Hippocampal formation (tissue), 2 donors: ENCODE measurements at regions not wholly inside any gene's neighbourhood (a gene's known extent, or its start where the extent isn't known, plus 50 kb on each side); places are given as distances from the start of the nearest gene placed in this dataset.
"Not testable (repeated sequence)": the region's sequence is repeated elsewhere in the genome, so short reads cannot be mapped to it uniquely, and the experiment has no call there.

ENCODE experiments used
- DNase-seq, 2 donors: peaks; one replicate each; lab custom pipeline; 2025; lab: John Stamatoyannopoulos, UW

GRCh38 chr11:115663790-115664189 lies 159.6 kb upstream of the CADM1 start:
- DNase-seq = no peak

DNA sequence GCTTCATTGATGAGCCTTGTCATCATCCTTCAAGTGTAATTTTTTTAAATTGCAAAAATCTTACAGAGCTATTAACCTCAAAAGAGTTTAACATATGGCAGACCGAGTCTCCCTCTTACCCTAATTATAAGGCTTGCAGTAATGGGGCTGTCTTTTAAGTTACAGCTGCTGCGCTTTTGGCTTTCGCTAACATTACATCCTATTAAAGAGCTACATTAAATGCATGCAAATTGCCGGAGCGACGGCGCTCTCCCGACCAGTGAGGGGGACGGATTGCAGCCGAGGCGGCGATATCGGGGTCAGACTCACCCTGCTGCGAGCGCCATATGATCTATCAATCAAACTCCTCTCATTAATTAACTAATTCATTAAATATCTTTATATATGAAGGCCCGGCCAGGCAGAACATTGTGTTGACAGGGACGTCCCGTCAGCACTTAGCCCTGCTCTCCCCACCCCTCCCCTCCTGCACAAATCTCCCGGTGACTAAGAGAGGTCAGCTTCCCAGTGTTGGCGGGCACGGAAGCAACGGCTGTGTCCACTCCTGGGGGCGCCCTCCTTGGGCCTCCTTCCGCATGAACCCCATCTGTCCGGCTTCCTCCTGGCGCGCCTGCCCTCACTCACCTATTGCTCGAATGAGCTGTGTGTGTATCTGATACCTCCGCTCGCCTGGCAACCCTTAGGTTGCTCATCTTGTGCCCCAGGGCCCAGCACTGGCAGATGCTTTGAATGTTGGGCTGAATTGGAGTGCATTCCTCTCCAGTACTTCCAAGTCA lies 156.0 kb upstream of the CADM1 start:
- no peak for DNase-seq

DNA sequence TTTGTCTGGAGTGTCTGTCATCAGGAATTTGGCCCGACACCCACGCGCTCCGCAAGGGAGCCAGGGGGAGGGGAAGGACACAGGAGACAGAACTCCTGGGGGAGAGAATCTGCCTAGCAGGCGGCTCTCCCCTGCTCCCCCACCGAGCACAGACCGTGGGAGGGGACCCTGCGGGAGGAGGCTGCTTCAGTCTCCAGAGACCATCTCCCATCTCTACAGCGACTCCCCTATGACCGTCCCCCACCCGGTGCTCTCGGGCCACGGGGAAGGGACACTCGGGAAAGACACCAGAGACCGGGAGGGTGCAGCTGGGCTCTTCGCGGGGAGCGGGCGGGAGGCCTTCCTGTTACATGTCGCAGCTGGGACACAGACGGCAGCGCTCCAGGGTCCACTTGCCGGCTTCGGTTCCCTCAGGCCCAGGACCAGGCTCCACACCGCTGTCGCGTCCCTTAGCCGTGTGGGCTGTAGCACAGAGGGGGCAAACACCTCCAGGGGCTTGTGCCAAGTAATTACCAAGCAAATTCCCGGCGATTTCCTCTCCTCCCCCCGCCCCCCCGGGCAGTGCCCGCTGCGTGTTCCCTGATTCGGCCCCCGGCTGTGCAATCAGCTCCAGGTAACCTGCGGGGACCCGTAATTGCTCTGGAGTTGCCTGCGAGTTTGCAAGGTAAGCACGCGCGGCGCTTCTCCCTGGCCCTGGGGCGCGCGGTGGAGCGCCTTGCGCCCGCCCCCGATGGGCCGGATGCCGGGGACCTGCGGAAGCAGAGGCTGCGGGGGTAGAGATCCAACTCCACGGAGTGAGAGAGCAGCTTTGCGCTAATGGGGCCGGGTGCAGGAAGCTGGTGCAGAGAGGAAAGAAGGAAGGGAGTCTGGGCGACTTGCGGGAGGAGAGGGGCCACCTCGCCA lies 155.1 kb upstream of the CADM1 start:
- DNase-seq = no peak

DNA sequence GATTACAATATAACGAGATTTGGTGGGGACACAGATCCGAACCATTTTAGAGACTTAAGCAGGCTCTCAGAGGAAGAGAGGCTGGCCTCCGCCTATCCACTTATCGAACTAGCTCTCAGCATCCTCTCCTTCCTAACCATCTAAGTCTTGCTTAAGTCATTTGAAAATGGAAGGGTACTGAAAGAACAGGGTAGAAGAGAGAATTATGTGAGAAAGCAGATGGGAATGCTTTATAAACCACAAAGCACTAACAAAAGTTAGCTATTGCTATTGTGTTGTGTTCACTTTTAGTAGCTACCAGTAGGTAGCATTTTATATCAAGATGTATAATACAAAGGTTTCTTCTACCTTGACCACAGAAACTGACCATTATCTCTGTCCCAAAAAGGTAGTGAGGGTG lies 153.4 kb upstream of the CADM1 start:
- DNase-seq = no peak

DNA sequence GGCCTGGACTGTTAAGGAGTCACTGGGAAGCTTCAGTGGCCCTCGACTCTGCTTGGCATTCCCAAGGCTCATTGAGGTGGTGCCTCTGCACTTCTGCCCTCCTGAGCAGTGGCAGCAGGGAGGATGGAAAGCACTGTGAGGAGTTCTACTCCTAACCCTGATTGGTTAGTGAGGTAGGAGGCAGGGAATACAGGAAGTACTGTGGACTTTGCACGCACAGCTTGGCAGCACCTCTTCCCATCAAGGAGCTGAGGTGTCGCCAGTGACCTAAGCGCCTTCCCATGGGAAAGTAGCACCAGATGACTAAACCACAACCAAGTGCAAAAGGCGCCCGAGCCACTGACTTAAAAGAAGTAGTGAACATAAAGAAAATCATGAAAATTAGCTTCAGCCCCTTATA lies 152.5 kb upstream of the CADM1 start:
- no peak for DNase-seq

DNA sequence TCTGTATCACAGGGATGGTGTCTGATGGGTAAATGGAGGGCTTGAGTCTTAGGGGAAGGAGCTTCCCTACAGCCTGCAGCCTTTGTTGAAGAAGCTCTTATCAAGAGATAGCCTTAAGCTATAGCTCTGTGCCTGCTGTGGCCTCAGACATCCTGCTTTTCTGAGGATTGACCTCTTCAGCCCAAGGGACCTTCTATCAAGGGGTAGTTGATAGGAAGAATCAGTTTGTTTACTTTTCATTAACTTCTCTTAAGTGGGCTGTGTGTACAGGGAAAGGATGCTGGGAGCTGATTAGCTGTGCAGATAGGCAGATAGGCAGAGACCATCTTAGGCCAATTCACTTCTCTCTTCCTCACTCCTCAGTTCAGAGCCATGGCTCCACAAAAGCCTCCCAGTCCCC lies 151.8 kb upstream of the CADM1 start:
- no peak for DNase-seq

DNA sequence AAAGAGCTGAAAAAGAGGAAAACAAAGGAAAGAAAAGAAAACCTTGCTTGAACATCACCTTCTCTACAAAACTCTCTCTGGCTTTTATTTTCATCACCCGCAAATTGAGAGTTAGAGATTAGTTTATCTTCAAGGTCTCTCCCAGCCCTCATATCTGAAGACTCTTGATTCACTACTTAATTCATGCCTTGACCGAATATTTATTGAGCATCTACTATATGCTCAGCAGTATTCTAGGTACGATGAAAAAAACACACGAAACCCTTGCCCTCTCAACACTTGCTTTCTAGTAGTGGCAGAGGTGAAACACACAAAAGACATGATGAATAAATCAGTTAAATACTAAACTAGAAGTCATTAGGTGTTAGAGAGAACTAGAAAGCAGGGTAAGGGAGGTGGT lies 150.6 kb upstream of the CADM1 start:
- no peak for DNase-seq

DNA sequence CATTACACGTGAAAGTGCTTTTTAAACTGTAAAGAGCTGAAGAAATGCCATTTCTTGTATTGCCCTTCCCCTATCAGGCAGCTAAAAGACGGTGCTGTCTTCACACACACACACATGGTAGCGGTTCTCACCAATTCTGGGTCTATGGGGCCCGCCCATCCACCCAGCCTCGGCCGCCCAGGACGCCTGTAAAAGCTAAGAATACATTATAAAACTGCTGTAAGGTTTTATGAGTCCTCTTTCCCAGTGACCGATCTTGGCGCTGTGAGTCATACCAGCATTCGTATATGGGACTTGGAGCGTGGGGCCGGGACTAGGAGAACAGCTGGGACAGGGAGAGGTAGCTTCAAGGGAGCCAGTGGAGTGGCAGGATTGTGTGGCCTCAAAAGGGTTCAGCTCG lies 149.7 kb upstream of the CADM1 start:
- DNase-seq = no peak

DNA sequence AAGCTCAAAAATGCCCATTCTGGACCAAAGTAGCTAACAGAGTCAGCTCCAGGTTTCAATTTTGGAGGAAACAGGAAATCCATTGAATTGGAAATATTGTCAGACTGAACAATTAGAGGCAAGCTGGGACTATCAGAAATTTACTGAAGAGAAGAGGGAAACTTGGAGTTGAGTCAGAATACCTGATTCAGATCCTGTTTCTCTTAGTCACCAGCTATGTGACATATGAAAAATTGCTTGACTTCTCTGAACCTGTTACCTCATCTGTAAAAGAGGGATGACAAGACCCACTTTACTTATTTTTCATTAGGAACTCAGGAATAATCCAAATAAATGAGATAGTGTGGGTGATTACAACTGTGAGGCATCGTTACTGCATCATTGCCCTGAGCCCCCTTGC lies 148.9 kb upstream of the CADM1 start:
- no peak for DNase-seq

GRCh38 chr11:115652496-115652895 lies 148.3 kb upstream of the CADM1 start:
- no peak for DNase-seq

GRCh38 chr11:115652094-115652493 lies 147.9 kb upstream of the CADM1 start:
- no peak for DNase-seq

DNA sequence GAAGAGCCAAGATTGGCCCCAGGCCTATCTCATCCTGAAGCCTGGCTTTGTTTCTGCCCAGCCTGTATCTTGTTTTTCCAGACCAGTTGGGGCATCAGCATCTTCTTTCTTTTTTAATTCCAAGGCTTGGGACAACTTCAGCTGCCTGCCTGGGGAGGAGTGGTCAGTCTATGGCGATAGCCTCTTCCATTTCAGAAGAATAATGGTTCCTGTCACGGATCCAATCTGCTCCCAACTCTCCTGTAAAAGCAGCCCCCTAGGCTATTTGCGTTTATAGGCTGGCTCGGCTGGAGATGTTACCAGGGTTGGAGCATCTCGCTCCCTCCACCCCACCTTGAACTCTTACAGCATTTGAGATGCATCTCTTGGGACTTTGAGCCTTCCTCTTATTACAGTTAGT lies 145.2 kb upstream of the CADM1 start:
- no peak for DNase-seq

- DNase-seq = peak; percentile 9 to 43
Observed at GRCh38 chr11:115645631-115646317, 141.6 kb upstream of the CADM1 start.

GRCh38 chr11:115644856-115645255 lies 140.6 kb upstream of the CADM1 start:
- DNase-seq = no peak

DNA sequence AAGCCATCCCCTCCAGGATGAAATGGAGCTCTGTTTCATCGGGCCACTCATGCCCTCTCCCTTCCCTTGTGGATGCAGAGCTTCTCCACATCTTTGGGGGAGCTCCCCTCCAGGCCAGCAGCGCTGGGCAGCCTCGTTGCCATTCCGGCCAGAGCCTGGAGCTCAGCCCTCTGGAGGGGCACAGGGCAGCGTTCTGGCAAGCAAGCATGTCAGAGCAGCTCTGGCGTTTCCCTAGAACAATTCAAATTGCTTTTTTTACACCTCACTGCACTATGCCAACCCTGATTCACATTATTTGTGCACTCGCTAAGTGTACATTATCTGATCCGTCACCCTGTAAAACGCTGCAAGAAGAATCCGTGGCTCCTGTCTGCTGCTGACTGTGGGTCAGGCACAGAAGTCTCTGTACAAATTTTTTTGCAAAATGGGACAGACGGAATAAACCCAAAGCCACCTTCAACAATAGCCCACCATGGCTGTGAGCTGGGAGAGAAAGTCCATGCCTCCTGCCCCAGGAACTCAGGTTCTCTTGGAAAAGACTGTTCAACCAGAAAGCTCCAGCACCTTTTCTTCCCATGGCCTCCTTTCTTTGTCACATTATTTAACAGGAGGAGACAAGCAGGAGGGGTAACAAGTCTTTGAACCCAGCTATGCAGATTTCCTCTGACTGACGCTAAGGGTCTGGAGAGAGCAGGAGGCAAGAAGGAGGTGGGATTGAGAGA lies 139.5 kb upstream of the CADM1 start:
- no peak for DNase-seq

DNA sequence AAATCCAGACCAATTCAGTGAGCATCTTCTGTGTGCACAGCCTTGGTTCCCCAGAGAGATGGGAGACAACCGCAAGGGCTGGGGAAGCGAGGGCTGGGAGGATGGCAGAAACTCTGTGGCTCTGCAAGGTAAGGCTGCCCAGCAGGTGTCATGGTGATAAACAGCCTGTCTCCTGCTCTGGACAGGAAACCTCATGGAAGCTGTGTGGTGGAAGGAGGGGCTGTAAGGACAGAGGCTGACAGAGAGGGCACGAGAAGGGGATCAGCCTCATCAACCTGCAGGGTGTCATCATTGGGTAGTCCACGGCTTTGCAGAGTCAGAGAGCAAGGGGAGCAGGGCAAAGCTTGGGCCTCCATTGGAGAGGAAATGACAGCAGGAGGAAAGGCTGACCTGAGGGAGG lies 138.4 kb upstream of the CADM1 start:
- no peak for DNase-seq

DNA sequence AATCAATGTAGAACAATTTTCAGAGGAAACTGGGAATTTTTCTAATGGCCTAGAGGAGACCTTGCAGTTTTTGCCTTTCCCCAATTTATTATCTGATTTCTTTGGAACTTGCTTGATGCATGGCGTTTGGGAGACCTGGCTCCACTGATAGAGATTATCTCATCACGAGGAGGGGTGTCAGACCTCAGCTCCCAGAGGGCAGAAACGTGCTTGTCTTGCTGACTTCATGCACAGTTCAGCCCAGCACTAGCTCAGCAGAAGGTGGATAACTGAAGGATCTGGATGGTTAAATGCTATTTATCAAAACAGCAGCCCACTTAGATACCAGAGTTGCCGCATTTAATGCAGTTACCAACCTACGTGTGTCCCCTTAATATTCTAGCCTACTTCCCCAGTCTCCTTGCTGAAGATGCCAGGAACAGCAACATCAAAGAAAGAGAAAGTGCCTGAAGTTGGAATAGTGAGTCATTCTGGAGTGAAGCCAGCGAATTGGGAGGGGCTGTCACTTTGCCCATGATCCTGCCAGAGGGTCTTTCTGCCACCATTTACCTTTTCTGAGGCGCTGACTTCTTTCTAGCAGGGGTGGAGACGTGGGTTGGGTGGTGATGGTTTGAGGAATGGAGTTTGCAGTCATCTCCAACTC lies 133.5 kb upstream of the CADM1 start:
- DNase-seq = no peak

GRCh38 chr11:115636753-115637527 lies 132.7 kb upstream of the CADM1 start:
- no peak for DNase-seq

DNA sequence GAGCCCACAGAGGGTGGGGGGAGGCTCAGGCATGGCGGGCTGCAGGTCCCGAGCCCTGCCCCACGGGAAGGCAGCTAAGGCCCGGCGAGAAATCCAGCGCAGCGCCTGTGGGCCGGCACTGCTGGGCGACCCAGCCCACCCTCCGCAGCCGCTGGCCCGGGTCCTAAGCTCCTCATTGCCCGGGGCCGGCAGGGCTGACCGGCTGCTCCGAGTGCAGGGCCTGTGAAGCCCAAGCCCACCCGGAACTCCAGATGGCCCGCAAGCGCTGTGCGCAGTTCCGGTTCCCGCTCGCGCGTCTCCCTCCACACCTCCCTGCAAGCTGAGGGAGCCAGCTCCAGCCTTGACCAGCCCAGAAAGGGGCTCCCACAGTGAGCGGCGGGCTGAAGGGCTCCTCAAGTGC lies 129.8 kb upstream of the CADM1 start:
- DNase-seq = not testable (repeated sequence)

DNA sequence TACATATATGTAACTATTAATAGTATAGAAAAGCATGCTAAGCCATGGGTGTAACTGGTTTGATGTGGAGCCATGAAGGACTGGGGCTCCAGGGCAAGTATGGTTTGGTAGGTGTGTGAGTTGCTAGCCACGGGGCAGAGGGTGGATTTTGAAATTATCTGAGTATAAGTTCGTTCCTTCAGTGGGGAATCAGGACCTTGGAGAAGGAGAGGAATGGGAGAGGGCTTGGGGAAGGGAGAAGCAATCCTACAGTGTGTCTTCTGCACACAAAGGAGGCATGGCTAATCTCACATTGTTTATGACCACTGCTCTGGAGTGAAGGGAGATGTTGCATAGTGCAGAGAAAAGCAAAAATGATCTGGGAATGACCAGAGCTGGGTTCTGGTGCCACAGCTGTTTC lies 127.8 kb upstream of the CADM1 start:
- no peak for DNase-seq

DNA sequence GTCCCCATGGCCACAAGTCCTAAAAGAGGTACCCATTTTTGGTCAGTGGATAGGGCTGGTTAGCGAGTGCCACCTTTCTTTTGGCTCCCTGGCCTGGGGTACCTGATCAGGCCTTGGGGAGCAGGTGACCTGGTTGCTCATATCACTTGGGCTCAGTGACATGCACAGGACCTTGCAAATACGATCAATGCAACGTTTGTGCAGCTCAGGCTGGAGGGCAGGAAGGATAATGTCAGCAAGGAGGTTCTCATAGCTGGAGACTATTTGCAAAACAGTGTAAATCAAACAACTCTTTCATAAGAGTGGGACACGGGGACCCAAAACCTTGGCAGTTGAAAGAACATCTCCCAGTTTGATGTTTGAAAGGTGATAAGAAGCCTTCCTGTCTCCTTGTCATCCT lies 127.4 kb upstream of the CADM1 start:
- no peak for DNase-seq
